ENCODE measurements at regions not wholly inside any gene's neighbourhood (a gene's known extent, or its start where the extent isn't known, plus 50 kb on each side); places are given as distances from the start of the nearest gene placed in this dataset.
"Not testable (repeated sequence)": the region's sequence is repeated elsewhere in the genome, so short reads cannot be mapped to it uniquely, and the experiment has no call there.

DNA sequence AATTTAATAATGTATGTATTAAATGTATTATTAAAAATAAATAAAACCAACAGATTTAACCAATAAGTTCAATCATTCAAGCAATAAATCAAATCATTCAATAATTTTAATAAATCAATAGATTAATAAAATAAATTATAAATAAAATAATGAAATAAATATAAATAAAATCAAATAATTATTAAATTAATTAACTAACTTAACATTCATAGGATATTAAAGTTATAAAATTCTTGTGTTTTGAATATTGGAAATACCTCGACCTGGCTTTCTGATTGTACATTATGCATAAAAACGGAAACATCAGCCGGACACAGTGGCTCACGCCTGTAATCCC, 182.2 kb downstream of the BANP start:
- ChIA-PET POLR2A (no interaction called here), CTCF (no interaction called here)
- no peak for DNase-seq (ENCODE audit: extremely low spot score)
- TF ChIP-seq SP1 (IDR thresholded peaks at IDR 0.05) = no peak
- no peak for TF ChIP-seq HDGF (IDR thresholded peaks at IDR 0.05; ENCODE audit: borderline replicate concordance)
- no peak for TF ChIP-seq SUZ12 (IDR thresholded peaks at IDR 0.05)
- TF ChIP-seq ARNT (IDR thresholded peaks at IDR 0.05) = no peak
- no peak for TF ChIP-seq LEF1 (IDR thresholded peaks at IDR 0.05; ENCODE audit: borderline replicate concordance)
- TF ChIP-seq NFRKB (IDR thresholded peaks at IDR 0.05) = no peak

DNA sequence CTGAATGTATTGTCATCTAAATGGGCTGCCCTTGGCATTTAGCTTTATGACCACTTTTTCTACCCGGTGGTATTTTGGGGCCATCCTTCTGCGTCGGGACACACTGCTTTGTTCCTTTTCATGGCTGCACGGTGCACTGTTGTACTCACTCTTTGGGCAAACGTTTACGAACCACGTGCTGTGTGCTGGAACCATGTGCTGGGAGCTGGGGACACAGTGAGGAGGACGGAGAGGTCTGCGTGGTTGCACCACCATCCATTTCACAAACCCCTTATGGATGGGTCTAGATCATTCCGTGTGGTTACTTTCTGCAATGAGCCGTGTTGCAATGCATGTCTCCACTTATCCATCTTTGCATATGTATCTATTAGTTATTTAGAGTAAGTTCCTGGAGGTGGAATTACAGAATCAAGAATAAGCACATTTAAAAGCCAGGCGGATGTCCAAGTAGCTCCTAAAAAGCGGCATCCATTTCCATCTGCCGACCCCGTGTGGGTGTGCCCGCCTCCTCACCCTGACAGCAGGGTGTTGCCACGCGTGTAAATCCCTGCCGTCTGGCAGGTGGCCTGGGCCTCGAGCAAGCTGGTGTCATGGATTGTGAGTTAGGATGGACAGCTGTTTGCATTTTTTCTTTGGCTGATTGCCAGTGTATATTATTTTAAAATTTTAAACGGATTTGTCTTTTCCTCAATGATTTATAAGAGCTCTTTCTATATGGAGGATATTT, 183.1 kb downstream of the BANP start:
- CTCF ChIA-PET; POLR2A ChIA-PET; DNase-seq (ENCODE audit: extremely low spot score): not testable (repeated sequence)

DNA sequence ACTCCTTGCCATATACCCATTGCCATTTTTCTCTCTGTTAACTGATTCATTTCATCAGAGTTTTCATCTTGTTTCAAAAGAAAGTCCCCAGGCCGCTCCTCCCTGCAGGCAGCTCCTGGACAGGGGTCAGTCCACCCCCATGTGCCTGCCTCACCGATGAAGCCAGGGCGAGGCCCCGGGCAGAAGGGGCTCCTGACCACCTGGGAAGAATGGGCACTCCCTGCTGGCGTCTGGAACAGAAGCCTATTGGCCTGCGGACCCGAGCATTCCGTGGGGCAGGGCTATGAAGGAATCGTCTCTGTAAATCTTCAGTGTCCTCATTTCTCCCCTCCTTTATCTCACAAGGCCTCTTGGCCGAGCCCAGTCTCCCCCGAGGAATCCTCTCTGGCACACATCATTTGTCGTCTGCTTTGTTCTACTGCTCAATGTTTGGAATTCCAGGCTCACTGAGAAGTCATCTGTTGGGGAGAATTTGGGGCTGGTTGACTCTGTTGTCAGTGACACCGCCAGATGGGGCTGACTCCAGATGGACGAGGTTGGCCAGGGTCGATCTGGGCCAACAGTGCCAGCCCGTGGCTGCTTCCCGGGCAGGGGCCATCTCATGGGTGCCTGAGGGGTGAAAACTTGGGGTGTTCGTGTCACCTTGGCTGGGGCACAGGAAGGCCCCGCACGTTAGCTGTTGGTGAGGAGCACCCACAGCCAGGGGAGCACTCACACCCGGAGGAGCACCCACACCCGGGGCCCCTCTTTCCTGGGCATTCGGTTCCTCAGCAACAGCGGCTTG, 183.9 kb downstream of the BANP start:
- DNase-seq (ENCODE audit: extremely low spot score); CTCF ChIA-PET; POLR2A ChIA-PET: not testable (repeated sequence)

DNA sequence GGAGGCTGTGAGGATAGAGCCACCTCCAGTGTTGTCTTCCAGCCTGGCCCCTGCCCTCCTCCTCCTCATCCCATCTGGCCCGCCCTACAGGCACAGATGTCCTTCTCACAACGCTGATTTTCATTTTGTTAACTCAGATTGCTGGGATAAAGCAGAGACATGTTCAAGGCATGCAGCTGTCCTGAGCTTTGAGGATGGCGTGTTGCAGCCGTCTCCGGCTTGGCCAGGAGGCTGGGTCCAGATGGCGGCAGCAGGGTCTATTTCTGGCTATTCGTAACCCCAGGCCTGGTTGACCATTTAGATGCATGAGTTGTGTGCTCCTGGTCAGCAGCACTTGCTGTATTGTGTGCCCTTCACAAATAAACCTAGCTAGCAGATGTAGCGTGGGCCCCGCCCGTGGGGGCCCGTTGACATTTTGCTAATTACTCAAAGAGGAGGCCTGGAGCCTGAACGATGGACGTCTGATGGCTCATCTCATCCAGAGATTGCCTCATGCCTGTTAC, 185.0 kb downstream of the BANP start:
- CTCF ChIA-PET = not testable (repeated sequence)

DNA sequence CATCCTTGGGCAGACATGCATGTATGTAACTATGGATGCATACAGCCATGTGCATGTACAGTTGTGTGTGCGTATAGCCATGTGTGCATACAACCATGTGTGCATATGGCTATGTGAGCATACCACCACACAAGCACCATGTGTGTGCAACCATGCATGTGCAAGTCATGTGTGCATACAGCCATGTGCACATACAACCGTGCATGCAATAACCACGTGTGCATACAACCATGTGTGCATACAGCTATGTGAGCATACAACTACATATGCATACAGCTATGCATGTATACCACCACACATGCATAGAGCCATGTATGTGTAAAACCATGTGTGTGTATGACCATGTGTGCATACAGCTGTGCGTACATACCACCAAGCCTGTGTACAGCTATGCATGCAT, 185.7 kb downstream of the BANP start:
- CTCF ChIA-PET; POLR2A ChIA-PET; DNase-seq (ENCODE audit: extremely low spot score): not testable (repeated sequence)

More for the DNA sequence above, 185.0 kb downstream of the BANP start:
- DNase-seq (ENCODE audit: extremely low spot score); POLR2A ChIA-PET: not testable (repeated sequence)

DNA sequence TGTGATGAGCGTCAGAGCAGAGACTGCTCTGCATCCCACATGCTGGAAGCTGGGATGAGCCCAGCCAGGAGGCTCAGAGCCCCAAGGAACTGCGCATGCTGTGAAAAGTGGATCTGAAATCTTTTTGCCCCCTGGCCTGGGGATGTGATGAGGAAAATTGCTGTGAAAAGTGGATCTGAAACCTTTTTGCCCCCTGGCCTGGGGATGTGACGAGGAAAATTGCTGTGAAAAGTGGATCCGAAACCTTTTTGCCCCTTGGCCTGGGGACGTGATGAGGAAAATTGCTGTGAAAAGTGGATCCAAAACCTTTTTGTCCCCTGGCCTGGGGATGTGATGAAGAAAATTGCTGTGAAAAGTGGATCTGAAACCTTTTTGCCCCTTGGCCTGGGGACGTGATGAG, 187.9 kb downstream of the BANP start:
- CTCF ChIA-PET, POLR2A ChIA-PET: not testable (repeated sequence)

DNA sequence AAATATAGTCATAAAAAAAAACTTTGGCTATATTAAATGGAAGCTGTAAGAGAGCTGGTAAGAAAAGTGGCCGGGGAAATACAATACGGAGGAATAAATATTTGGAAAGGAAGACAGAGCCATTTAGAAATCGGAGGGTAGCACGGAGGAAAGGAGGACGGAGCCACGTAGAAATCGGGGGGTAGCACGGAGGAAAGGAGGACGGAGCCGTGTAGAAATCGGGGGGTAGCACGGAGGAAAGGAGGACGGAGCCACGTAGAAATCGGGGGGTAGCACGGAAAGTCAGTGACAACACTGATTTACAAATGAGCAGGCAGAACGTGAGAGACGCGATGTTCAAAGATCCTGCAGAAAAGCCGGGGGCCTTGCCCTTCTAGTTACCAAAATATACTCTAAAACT, 189.0 kb downstream of the BANP start:
- POLR2A ChIA-PET; DNase-seq (ENCODE audit: extremely low spot score); CTCF ChIA-PET: not testable (repeated sequence)

More for the DNA sequence above, 187.9 kb downstream of the BANP start:
- DNase-seq (ENCODE audit: extremely low spot score) = not testable (repeated sequence)

DNA sequence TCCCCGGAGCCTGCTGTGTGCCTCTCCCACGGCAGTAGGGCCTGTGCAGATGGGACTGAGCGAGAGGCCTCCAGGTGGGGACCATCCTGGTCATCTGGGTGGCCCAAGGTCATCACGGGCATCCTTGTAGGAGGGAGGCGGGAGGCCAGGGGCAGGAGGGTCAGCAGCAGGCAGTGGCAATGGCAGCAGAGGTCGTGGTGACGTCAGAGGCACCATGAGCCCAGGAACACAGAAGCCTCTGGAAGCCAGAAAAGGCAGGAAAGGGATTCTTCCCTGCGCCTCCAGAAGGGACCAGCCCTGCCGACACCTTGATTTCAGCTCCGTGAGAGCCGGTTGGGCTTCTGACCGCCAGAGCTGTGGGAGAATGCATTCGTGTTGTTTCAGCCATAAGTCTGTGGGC, 190.3 kb downstream of the BANP start:
- CTCF ChIA-PET = no interaction called here
- TF ChIP-seq LEF1 (IDR thresholded peaks at IDR 0.05; ENCODE audit: borderline replicate concordance) (no peak), ARNT (IDR thresholded peaks at IDR 0.05) (no peak), SP1 (IDR thresholded peaks at IDR 0.05) (no peak), TARDBP (IDR thresholded peaks at IDR 0.05) (no peak), CTBP1 (IDR thresholded peaks at IDR 0.05; ENCODE audit: borderline replicate concordance) (no peak), NFRKB (IDR thresholded peaks at IDR 0.05) (no peak), ELF4 (IDR thresholded peaks at IDR 0.05) (no peak), BHLHE40 (IDR thresholded peaks at IDR 0.05; ENCODE audit: borderline replicate concordance) (no peak), FOXA1 (IDR thresholded peaks at IDR 0.05) (no peak), FOXM1 (IDR thresholded peaks at IDR 0.05; ENCODE audit: borderline replicate concordance) (no peak)
- TF ChIP-seq, protein P1, sequence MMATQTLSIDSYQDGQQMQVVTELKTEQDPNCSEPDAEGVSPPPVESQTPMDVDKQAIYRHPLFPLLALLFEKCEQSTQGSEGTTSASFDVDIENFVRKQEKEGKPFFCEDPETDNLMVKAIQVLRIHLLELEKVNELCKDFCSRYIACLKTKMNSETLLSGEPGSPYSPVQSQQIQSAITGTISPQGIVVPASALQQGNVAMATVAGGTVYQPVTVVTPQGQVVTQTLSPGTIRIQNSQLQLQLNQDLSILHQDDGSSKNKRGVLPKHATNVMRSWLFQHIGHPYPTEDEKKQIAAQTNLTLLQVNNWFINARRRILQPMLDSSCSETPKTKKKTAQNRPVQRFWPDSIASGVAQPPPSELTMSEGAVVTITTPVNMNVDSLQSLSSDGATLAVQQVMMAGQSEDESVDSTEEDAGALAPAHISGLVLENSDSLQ (IDR thresholded peaks at IDR 0.05) = no peak
- POLR2A ChIA-PET = no interaction called here

DNA sequence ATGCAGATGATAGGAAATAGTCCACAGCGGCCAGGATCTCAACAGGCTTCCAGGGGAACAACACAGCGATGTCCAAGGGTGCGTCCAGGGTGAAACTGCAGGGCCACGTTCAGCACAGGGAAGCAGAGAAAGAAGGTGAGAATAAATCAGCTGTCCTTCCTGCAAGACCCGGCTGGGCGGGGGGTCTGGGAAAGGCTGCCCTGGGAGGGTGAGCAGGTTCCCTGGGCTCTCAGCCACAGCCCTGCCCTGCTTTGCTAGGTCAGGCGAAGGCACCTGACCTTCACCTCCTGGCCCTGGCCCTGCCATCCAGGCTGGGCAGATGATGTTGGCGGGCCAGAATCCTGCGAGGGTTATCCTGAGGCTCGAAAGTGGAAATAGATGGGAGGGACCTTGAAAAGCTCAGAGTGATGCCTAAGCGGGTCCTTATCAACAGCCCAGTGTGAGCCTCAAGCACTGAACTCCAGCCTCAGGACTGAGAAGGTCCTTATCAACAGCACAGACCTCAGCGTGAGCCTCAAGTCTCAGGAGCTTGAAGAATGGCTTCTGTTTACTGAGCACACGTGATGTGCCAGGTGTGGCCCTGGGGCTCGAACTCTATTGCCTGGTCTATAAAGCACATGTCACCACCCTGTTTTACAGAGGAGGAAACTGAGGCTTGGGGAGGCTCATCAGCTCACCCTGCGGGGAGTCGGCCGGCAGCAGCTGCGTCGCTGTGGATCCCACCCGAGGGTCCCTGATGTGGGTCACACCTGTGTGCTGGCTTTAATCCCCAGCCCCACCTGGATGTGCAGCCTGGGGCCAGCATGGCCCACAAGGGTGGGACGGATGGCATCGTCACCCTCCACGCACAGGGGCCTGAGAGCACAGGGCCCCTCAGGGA, 191.1 kb downstream of the BANP start:
- CTCF ChIA-PET; POLR2A ChIA-PET; DNase-seq (ENCODE audit: extremely low spot score): not testable (repeated sequence)

More for the DNA sequence above, 190.3 kb downstream of the BANP start:
- DNase-seq (ENCODE audit: extremely low spot score) = no peak

DNA sequence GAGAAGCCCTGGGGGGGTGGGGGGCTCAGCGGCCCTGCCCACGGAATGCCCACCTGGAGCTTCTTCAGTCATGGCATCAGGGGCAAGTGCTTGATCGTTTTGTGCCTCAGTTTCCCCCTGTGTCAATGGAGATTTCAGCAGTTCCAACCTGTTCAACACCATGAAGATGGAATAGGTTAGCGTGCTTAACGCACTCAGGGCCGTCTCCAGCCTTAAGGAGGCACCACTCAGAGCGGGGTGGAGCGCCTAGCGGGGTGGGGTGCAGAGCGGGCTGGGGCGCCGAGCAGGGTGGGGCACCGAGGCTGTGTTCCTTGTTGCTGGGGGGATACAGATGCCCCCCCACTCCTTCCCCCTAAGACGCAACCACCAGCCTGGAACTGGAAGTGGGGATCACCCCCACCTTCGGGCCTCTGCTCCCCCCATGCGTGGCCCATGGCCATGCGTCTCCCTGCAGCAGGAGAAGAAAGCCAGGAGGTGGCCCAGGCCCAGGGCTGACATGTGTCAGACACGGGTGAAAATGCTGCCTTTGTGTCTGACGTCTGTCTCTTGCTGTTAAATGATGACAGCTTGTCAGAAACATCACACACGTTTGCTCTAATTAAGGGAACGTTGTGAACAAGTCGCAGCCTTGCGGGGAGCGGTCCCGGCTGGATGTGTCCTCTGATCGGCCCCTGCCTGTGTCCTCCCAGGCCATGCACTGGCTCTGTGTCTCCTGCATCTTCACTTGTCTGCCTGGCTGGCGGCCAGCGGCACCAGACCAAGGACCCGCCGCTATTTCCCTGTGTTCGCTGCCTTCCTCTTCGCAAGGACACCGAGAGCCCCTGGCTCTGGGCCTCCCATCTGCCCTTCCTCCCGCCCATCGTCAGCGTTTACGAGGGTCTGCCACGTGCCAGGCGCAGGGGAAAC, 192.1 kb downstream of the BANP start:
- CTCF ChIA-PET; POLR2A ChIA-PET; DNase-seq (ENCODE audit: extremely low spot score): not testable (repeated sequence)
